GM18517 (cell line): ENCODE measurements at regions not wholly inside any gene's neighbourhood (a gene's known extent, or its start where the extent isn't known, plus 50 kb on each side); places are given as distances from the start of the nearest gene placed in this dataset.

Experiments
- ATAC-seq: cut with Tn5 transposase; IDR thresholded peaks from one replicate; pipeline ENCODE4 v1.9.1; 2021; ENCODE audit warnings: mild to moderate bottlenecking, moderate library complexity; ENCODE audit not compliant: unreplicated experiment

DNA sequence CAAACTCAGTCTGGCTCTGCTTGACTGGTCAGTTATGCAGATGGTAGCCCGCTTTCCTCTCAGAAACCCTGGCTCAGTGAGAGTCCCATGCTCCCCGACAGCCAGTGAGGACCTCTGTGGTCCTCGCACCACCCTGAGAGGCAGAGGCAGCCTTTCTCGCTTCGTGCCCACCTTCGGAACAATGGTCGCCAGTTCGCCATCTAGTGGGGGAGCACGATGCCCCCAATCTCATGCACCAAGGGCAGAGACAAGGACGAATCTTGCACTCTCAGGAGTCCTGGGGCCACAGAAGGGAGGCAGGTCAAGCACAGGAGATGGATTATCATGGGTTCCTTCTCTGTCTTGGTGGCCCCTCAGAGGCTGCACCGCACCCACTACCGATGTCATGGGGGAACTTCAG lies 75.2 kb downstream of the RHCG start:
- no peak for ATAC-seq

DNA sequence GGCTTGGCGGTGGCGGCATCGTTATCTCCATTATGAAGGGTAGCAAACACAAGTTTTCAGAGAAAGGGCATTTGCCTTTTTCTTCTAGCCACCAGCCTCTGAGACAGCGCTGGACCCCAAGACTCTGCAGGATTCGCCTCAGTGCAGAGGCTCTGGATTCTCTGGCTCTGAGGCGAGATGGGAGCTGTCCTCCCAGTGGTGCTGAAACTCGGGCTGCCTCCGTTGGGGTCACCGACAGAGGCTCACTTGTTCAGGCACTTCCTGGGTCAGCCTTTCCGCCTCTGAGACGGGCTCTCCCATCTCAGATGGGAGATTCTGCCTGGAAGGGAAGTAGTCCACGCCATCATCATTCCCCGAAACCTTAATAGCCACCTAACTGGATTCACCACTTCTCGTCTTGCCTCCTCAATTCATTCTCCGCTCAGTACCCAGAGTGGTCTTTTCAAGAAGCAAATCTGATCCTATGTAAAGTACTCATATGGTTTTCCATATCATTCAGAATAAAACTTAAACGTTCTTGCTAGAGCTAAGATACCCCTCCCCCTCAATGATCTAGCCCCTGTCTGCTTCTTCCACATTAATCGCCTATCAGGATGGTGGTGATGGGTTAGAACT lies 76.9 kb downstream of the RHCG start:
- no peak for ATAC-seq

DNA sequence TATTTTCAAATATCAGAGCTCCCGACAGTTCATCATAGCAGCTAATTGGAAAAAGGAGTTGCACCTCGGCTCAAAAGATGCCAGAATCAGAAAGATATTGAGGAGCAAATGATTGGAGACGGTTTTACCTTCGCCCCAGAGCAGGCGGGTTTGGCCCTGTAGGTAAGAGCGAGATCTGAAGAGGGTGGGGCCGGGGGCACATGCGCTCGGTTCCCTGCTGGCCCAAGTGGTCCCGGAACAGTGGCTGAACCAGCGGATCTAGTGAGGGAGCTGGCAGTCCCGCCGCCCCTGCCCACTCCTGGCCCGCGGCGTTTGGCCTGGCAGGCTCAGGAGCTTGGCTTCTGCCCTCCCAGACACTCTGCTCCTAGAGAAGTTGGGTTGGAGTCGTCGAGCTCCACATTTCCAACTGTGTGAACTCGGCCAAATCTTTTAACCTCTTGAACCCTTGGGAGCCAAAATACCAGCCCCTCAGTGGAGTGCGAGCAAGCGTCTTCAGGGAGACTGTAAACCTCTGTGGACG lies 79.1 kb downstream of the RHCG start:
- no peak for ATAC-seq

- ATAC-seq: peak; percentile 80
Measured at GRCh38 chr15:89416339-89417183, 79.8 kb downstream of the RHCG start.

- ATAC-seq: no peak
Measured at GRCh38 chr15:89414571-89414970, 79.9 kb upstream of the POLG start.

GRCh38 chr15:89413877-89414276 lies 79.3 kb upstream of the POLG start:
- ATAC-seq: no peak

DNA sequence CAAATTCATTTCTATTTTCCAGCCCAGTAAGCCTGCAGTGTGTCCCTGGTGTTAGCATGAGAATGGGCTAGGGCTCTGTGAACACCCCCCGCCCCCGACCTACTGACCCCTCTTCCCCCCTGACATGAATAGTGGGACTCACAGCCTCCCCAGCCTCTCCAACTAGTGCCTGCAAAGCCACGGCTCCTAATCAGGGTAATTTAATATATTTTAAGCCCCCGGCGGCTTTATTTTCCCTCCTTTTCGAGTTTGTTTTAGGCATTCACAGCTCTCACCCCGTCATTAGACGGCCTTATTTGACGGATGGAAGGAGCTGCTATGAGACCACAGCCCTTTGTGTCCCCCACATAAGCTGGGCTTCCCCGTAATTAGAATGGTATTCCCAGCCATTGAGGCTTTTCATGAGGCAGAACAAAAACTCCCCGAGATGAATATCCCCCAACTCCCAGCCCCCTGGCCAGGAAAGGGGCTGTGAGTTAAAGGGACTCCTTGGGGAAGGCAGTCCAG lies 78.3 kb upstream of the POLG start:
- no peak for ATAC-seq

GRCh38 chr15:89410039-89410435 lies 75.4 kb upstream of the POLG start:
- ATAC-seq: no peak

DNA sequence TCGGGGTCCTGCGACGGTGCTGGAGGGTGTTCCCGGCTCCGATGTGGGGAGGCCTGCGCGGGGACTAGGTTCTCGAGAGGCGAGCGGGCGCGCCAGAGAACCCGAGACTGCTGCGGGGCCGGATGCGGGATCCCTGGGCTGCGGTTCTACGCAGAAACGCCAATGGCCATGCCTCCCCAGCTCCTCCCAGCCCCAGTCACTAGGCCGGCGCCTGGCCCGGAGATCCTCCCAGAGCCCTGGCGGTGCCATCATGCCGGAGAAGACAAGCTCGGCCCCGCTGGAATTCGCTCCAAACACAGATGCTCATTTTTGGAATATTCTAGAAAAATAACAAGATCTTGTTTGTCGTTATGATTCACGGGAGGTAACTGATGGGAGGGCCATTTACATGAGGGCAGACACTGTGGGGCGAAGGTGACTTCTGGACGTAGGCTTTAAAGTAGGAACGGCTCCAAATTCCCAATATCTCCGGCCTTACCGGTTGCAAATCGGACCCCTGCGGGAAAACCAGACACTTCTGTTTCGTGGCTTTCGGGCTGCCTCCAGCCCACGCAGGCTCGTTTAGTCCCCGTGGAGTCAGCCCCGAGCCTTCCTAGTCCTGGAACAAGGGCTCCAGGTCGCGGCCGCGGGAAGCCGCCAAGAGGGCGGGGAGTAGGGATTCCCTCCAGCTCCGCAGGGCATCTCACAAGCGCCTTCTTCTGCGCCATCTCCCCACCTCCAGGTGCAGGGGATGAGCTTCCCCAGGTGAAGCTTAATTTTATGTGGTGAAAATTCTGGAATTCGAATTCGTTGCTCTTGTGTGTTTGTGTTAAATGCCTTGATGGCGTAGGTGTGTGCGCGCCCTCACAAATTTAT lies 74.8 kb upstream of the POLG start:
- ATAC-seq: no peak

DNA sequence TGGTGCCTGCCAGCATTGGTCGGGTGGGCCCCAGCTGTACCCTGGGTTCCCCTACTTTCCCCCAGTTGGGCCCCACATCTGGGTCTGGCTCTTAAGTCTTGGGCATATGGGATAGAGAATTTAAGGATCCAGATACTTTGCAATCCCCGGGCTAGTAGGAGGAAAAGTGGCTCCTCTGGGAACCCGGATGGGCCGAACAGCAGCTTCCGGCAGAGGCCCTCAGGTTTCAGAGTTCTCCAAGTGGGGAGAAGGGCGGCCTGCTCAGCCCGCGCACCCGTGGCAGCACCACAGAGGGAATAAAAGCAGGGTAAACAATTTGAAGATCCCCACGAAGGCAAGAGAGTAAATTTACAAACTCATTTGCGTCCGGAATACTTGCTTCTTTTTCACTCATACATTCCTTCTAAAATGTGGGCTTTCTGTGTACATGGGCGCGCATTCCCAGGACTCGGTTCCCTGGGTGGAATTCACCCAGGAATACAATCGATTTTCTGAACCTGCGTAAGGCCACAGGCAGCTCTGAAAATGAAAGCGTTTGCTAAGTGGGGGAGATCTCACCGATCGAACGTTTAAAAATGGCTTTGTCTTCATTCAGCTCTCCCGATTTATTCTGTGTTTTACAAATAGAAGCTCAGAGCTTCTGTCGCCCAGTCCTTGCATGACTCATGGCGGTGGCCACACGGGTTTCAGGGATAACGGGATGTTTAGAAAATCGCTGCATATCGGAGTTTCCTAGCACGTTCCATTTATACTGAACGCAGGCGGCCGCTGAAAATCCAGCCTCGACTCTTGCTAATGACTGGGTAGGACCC lies 74.0 kb upstream of the POLG start:
- no peak for ATAC-seq

DNA sequence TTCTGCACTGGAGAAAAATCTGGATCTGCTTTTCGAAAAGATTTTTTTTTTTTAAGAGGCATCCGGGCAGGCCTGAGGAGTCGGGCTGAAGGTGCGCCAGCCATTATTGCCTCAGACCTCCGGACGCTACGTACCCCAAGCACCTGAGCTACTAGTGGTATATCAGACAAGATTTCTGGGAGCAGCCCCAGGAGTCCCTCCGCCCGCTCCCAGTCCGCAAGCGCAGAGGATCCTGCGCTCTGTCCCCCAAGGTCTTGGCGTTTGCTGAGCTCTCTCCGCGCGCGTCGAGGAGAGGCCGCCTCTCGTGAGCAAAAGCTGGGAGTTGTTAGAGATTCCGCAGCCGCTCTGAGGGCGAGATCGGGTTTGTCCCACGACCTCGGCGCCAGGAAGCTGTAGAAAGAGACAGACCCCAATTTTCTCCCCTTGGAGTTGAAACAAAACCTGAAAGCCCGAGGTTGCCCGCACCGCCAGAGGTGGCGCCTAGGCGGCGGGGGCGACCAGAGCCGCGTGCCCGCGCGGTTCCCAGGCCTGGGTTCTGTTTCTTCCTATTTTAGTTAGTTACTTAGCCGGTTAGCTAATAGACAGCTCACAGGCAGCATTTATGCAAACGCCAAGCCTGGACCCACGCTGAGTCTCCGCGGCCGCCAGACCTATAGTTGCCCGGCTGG lies 72.5 kb upstream of the POLG start:
- ATAC-seq: no peak

DNA sequence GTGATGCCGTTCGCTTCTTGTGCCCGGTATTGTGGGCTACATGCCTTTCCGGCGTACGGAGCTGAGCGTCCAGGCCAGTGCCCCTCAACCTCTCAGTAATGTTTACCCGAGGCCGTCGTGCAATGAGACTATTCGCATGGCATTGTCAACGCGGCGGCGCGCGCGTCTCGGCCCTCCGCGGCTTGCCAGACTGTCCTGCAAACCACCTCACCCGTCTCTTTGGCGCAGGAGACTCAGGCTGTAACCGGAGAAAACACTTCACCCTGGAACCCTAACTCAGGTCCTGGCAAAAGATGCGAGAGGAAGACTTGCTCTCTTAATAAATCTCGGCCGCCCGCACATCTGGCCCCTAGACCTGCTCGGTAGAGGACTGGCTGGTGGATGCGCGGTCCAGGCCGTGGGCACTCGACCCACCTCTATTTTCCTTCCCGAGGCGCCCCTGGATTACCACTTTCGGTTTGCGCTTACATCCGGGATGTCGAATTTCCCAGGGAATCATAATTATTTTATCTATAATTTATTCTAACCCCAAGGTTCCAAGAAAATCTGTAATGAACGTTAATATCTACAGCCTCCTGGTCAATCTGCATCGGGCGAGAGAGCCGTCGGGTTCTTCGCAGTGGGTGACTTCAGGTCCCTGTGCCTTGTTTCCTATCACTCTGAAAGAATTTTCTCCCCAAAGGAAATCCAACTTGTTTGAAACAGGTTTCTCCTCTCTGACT lies 71.8 kb upstream of the POLG start:
- no peak for ATAC-seq

DNA sequence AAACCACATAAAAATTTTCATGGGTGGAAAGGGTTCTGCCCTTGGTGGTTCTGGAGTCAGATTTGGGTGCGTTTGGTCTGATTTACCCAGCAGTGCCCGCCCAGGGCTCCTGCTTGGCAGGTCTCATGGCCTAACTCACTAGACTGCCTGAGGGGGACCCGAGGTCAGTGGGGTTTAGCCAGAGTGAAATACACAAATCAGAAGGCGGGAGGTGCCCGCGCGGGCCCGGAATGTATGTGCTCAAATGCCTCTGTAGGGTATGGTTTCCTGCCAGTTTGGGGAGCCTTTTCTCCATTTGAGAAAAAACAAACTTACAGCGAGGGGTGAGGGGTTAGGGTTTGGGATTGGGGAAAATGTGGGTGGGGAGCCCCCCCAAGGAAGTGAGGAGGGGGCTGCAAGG lies 70.9 kb upstream of the POLG start:
- ATAC-seq: no peak

- ATAC-seq: no peak
Measured at GRCh38 chr15:89404023-89404422, 69.4 kb upstream of the POLG start.

GRCh38 chr15:89402518-89402805 lies 67.8 kb upstream of the POLG start:
- no peak for ATAC-seq

- ATAC-seq: no peak
Measured at GRCh38 chr15:89401631-89402517, 67.2 kb upstream of the POLG start.

- no peak for ATAC-seq
Measured at GRCh38 chr15:89400782-89401545, 66.3 kb upstream of the POLG start.
